H9 (cell line): ENCODE measurements at regions not wholly inside any gene's neighbourhood (a gene's known extent, or its start where the extent isn't known, plus 50 kb on each side); places are given as distances from the start of the nearest gene placed in this dataset.

ENCODE experiments used
- DNase-seq: peaks from one replicate; pipeline ENCODE4 v3.0.0-alpha.2; 2017
- H2AFZ ChIP-seq: one replicate; pipeline ENCODE4 v1.6.1; 2013; ENCODE audit warnings: mild to moderate bottlenecking, low read length, control low read depth, moderate library complexity
- H2AK5ac ChIP-seq: 2 replicates; pipeline ENCODE4 v1.6.1; 2013; ENCODE audit warnings: low read length, control low read depth, mixed read lengths; ENCODE audit not compliant: insufficient read length
- H2BK120ac ChIP-seq: one replicate; pipeline ENCODE4 v1.6.1; 2013; ENCODE audit warnings: low read depth, mild to moderate bottlenecking, low read length, control low read depth, inconsistent platforms; ENCODE audit not compliant: poor library complexity, severe bottlenecking
- H2BK12ac ChIP-seq: 2 replicates; pipeline ENCODE4 v1.6.1; 2013; ENCODE audit warnings: low read length, control low read depth, mixed read lengths, low read depth; ENCODE audit not compliant: insufficient read length
- H2BK15ac ChIP-seq: 2 replicates; pipeline ENCODE4 v1.6.1; 2013; ENCODE audit warnings: low read depth, low read length, control low read depth
- H2BK20ac ChIP-seq: one replicate; pipeline ENCODE4 v1.6.1; 2013; ENCODE audit warnings: low read depth, mild to moderate bottlenecking, low read length, control low read depth, inconsistent platforms; ENCODE audit not compliant: poor library complexity, severe bottlenecking
- H2BK5ac ChIP-seq: 2 replicates; pipeline ENCODE4 v1.6.1; 2013; ENCODE audit warnings: low read length, control low read depth, mixed read lengths; ENCODE audit not compliant: insufficient read length
- H3K14ac ChIP-seq: 2 replicates; pipeline ENCODE4 v1.6.1; 2013; ENCODE audit warnings: low read length, control low read depth; ENCODE audit not compliant: insufficient read depth
- H3K18ac ChIP-seq: 2 replicates; pipeline ENCODE4 v1.6.1; 2013; ENCODE audit warnings: low read depth, mild to moderate bottlenecking, mixed read lengths, low read length, control low read depth; ENCODE audit not compliant: insufficient read length
- H3K23ac ChIP-seq: 2 replicates; pipeline ENCODE4 v1.6.1; 2013; ENCODE audit warnings: low read length, control low read depth, mixed read lengths, low read depth; ENCODE audit not compliant: insufficient read length
- H3K23me2 ChIP-seq: 2 replicates; pipeline ENCODE4 v1.6.1; 2013; ENCODE audit warnings: low read depth, mild to moderate bottlenecking, mixed read lengths, low read length, control low read depth; ENCODE audit not compliant: insufficient read length, poor library complexity, severe bottlenecking
- H3K27ac ChIP-seq: 2 replicates; pipeline ENCODE4 v1.5.1; 2013; ENCODE audit warnings: low read length, control low read depth, mixed read lengths, low read depth; ENCODE audit not compliant: insufficient read length
- H3K27me3 ChIP-seq: 2 replicates; pipeline ENCODE4 v1.6.1; 2013; ENCODE audit warnings: low read length, control low read depth, inconsistent platforms; ENCODE audit not compliant: insufficient read depth
- H3K4ac ChIP-seq: 2 replicates; pipeline ENCODE4 v1.6.1; 2013; ENCODE audit warnings: low read depth, mild to moderate bottlenecking, control low read depth, inconsistent platforms, low read length, moderate library complexity
- H3K4me1 ChIP-seq: 2 replicates; pipeline ENCODE4 v1.6.1; 2013; ENCODE audit warnings: low read length, control low read depth, inconsistent platforms; ENCODE audit not compliant: insufficient read depth
- H3K4me2 ChIP-seq: 2 replicates; pipeline ENCODE4 v1.6.1; 2013; ENCODE audit warnings: low read length, control low read depth, mixed read lengths; ENCODE audit not compliant: insufficient read length, insufficient read depth
- H3K56ac ChIP-seq: 2 replicates; pipeline ENCODE4 v1.6.1; 2013; ENCODE audit warnings: low read depth, mild to moderate bottlenecking, mixed read lengths, low read length, control low read depth; ENCODE audit not compliant: insufficient read length
- H3K79me1 ChIP-seq: 2 replicates; pipeline ENCODE4 v1.6.1; 2013; ENCODE audit warnings: low read depth, mild to moderate bottlenecking, moderate library complexity, low read length, control low read depth, inconsistent platforms; ENCODE audit not compliant: insufficient read depth, poor library complexity, severe bottlenecking
- H3K79me2 ChIP-seq: 2 replicates; pipeline ENCODE4 v1.6.1; 2013; ENCODE audit warnings: low read length, control low read depth, inconsistent platforms; ENCODE audit not compliant: insufficient read depth
- H3K9ac ChIP-seq: 2 replicates; pipeline ENCODE4 v1.6.1; 2013; ENCODE audit warnings: low read length, control low read depth, mixed read lengths; ENCODE audit not compliant: insufficient read length; ENCODE audit errors: extremely low read depth
- H3K9me3 ChIP-seq: one replicate; pipeline ENCODE4 v1.6.1; 2013; ENCODE audit warnings: low read depth, low read length, inconsistent platforms; ENCODE audit not compliant: control insufficient read depth
- H3T11ph ChIP-seq: one replicate; pipeline ENCODE4 v1.6.1; 2013; ENCODE audit warnings: mild to moderate bottlenecking, low read length, control low read depth, inconsistent platforms
- H4K20me1 ChIP-seq: one replicate; pipeline ENCODE4 v1.6.1; 2013; ENCODE audit not compliant: control insufficient read depth, insufficient read length, insufficient read depth
- H4K5ac ChIP-seq: 2 replicates; pipeline ENCODE4 v1.6.1; 2013; ENCODE audit warnings: low read depth, mild to moderate bottlenecking, mixed read lengths, low read length, control low read depth; ENCODE audit not compliant: insufficient read length
- H4K8ac ChIP-seq: replicated peaks from 2 replicates; pipeline ENCODE4 v1.6.1; 2013; ENCODE audit warnings: low read length, control low read depth, mixed read lengths, low read depth; ENCODE audit not compliant: insufficient read length
- H4K91ac ChIP-seq: 2 replicates; pipeline ENCODE4 v1.6.1; 2013; ENCODE audit warnings: low read depth, mild to moderate bottlenecking, moderate library complexity, mixed read lengths, low read length, control low read depth; ENCODE audit not compliant: insufficient read length
- H3K27ac Mint-ChIP-seq, 3 experiments: 2 replicates in 2 of 3; 3 replicates in 1 of 3; pipeline ENCODE4 v1.8.0; 2020 to 2021; ENCODE audit warnings: mixed read lengths in 3 of 3, mild to moderate bottlenecking in 1 of 3, moderate library complexity in 1 of 3
- H3K27me3 Mint-ChIP-seq: 2 replicates; pipeline ENCODE4 v1.8.0; 2021; ENCODE audit warnings: low read depth, mild to moderate bottlenecking, moderate library complexity, mixed read lengths
- H3K36me3 Mint-ChIP-seq, 3 experiments: 2 replicates in 2 of 3; 3 replicates in 1 of 3; pipeline ENCODE4 v1.8.0; 2020 to 2021; ENCODE audit warnings: low read depth in 3 of 3, mixed read lengths in 3 of 3; ENCODE audit not compliant: insufficient read depth in 1 of 3
- H3K4me1 Mint-ChIP-seq, 2 experiments: 2 replicates each; pipeline ENCODE4 v1.8.0; 2020; ENCODE audit warnings: mixed read lengths in 2 of 2
- H3K4me3 Mint-ChIP-seq, 2 experiments: 2 replicates in 1 of 2; 3 replicates in 1 of 2; pipeline ENCODE4 v1.8.0; 2020 to 2021; ENCODE audit warnings: mild to moderate bottlenecking in 2 of 2, mixed read lengths in 2 of 2, moderate library complexity in 1 of 2
- H3K9me3 Mint-ChIP-seq, 2 experiments: 2 replicates in 1 of 2; 3 replicates in 1 of 2; pipeline ENCODE4 v1.8.0; 2020; ENCODE audit warnings: mild to moderate bottlenecking in 2 of 2, mixed read lengths in 2 of 2, moderate library complexity in 1 of 2
- WGBS: extraction: QIAGEN DNeasy Blood & Tissue Kit; methylation state at CpG from one replicate; pipeline ENCODE4 v1.1.7; 2013; ENCODE audit warnings: missing lambda C conversion rate, low lambda C conversion rate, mixed read lengths; ENCODE audit not compliant: insufficient read length; ENCODE audit errors: extremely low coverage; 5-methylcytosine and 5-hydroxymethylcytosine counted together
- TF ChIP-seq, protein P1 (sequence below): fragments of 200-600 bp; sonication (generic); conservative IDR thresholded peaks from 3 replicates; pipeline ENCODE4 v1.8.0; 2021; ENCODE audit warnings: antibody characterized with exemption, mild to moderate bottlenecking

DNA sequence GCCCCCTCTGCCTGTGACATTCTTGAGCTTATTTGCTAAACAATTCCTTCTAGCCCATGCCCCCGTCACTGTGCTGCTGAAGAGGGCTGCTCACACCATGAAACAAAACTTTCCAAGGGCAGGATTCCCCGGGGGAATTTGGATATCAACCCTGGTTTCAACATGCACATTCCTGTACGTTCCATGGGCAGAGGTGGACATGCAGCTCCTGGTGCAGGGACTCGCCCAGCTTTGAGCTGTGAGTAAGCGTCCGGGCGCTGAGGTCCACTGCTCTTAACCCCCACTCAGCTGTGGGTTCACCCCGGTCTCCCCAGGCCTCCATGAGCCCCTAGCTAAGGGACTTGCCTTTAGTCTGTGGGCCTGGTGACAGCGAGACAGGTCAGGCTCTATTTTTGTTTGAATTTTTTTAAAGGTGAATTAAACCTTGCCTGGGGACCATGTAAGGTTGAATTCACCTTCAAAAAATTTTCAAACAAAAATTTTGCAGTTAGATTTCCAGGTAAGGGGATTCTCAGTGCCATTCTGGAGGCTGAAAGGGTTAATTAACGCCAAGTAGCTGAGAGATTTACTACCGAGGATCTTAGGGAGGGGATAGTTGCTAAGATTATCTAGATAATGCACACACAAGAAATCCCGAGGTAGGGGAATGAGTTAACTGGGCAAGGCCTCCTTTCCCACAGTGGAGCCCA is 70.3 kb upstream of the SLC22A23 start:
- H2BK12ac ChIP-seq, result no peak overlapping the region
- no peaks in the 10 kb centered on the region for H4K20me1 ChIP-seq
- H3K23ac ChIP-seq, result no peak overlapping the region
- no peak overlapping the region for H3K18ac ChIP-seq
- no peak overlapping the region for H3K4ac ChIP-seq
- H3K27me3 ChIP-seq, result no peaks in the 10 kb centered on the region
- Mint-ChIP-seq H3K27ac (no peak overlapping the region; a peak in 1 of 7 replicates), H3K36me3 (no peaks in the 10 kb centered on the region; a peak in 1 of 7 replicates), H3K4me1 (peaks cover 25 to 27% of the 10 kb centered on the region in 2 experiments), H3K27me3 (peaks cover 7% of the 10 kb centered on the region), H3K9me3 (no peaks in the 10 kb centered on the region), H3K4me3 (no peak overlapping the region)
- no peak overlapping the region for H4K5ac ChIP-seq
- TF ChIP-seq, protein P1, sequence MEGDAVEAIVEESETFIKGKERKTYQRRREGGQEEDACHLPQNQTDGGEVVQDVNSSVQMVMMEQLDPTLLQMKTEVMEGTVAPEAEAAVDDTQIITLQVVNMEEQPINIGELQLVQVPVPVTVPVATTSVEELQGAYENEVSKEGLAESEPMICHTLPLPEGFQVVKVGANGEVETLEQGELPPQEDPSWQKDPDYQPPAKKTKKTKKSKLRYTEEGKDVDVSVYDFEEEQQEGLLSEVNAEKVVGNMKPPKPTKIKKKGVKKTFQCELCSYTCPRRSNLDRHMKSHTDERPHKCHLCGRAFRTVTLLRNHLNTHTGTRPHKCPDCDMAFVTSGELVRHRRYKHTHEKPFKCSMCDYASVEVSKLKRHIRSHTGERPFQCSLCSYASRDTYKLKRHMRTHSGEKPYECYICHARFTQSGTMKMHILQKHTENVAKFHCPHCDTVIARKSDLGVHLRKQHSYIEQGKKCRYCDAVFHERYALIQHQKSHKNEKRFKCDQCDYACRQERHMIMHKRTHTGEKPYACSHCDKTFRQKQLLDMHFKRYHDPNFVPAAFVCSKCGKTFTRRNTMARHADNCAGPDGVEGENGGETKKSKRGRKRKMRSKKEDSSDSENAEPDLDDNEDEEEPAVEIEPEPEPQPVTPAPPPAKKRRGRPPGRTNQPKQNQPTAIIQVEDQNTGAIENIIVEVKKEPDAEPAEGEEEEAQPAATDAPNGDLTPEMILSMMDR, result no peak
- H4K8ac ChIP-seq, result no peak overlapping the region
- H2BK15ac ChIP-seq, result no peak overlapping the region
- DNase-seq, result peak; percentile 16
- WGBS, result no CpG with 5 or more reads among the region's 12 CpGs
- H3K56ac ChIP-seq, result no peak overlapping the region
- no peaks in the 10 kb centered on the region for H3K4me1 ChIP-seq
- no peaks in the 10 kb centered on the region for H3K79me1 ChIP-seq
- H2AFZ ChIP-seq, result no peak overlapping the region
- no peaks in the 10 kb centered on the region for H3K9me3 ChIP-seq
- H3K9ac ChIP-seq, result no peak overlapping the region
- H3K4me2 ChIP-seq, result no peak overlapping the region
- no peaks in the 10 kb centered on the region for H3K23me2 ChIP-seq
- no peaks in the 10 kb centered on the region for H3K79me2 ChIP-seq
- no peak overlapping the region for H2BK20ac ChIP-seq
- H2BK5ac ChIP-seq, result no peak overlapping the region
- H3T11ph ChIP-seq, result no peak overlapping the region
- H4K91ac ChIP-seq, result no peak overlapping the region
- H2AK5ac ChIP-seq, result no peak overlapping the region
- H3K14ac ChIP-seq, result no peak overlapping the region
- H3K27ac ChIP-seq, result no peak overlapping the region
- no peak overlapping the region for H2BK120ac ChIP-seq
